HEK293T (cell line): ENCODE measurements at regions not wholly inside any gene's neighbourhood (a gene's known extent, or its start where the extent isn't known, plus 50 kb on each side); places are given as distances from the start of the nearest gene placed in this dataset.

Source experiments
- CTCF ChIA-PET: fragments of 350-600 bp; formaldehyde crosslinking; extraction: SDS; loops from one replicate; lab custom pipeline; 2021; ENCODE audit warnings: antibody characterized with exemption, inconsistent platforms; lab: Yijun Ruan, JAX
- POLR2A ChIA-PET: fragments of 350-600 bp; formaldehyde crosslinking; extraction: SDS; loops from one replicate; lab custom pipeline; 2020; ENCODE audit warnings: antibody characterized with exemption, inconsistent platforms; lab: Yijun Ruan, JAX
- DNase-seq: peaks from one replicate; pipeline ENCODE4 v3.0.0; 2012; ENCODE audit warnings: mixed read lengths; ENCODE audit errors: extremely low spot score
- ARNT ChIP-seq: fragments of 450-650 bp; IDR thresholded peaks from 2 replicates; pipeline ENCODE4 v1.6.1; 2017; ENCODE audit warnings: mild to moderate bottlenecking
- BHLHE40 ChIP-seq: fragments of 450-650 bp; IDR thresholded peaks from 2 replicates; pipeline ENCODE4 v1.6.1; 2016; ENCODE audit warnings: mild to moderate bottlenecking, moderate library complexity, borderline replicate concordance
- CTBP1 ChIP-seq: fragments of 450-650 bp; IDR thresholded peaks from 2 replicates; pipeline ENCODE4 v1.6.1; 2016; ENCODE audit warnings: borderline replicate concordance
- ELF4 ChIP-seq: fragments of 450-650 bp; IDR thresholded peaks from 2 replicates; pipeline ENCODE4 v1.6.1; 2017; ENCODE audit warnings: antibody characterized with exemption
- FOXA1 ChIP-seq: fragments of 450-650 bp; IDR thresholded peaks from 2 replicates; pipeline ENCODE4 v1.6.1; 2016; ENCODE audit warnings: mild to moderate bottlenecking
- FOXK2 ChIP-seq: fragments of 450-650 bp; IDR thresholded peaks from 2 replicates; pipeline ENCODE4 v1.6.1; 2016; ENCODE audit warnings: mild to moderate bottlenecking
- FOXM1 ChIP-seq: fragments of 450-650 bp; IDR thresholded peaks from 2 replicates; pipeline ENCODE4 v1.6.1; 2017; ENCODE audit warnings: mild to moderate bottlenecking, borderline replicate concordance
- HDGF ChIP-seq: fragments of 450-650 bp; IDR thresholded peaks from 2 replicates; pipeline ENCODE4 v1.6.1; 2017; ENCODE audit warnings: antibody characterized with exemption, borderline replicate concordance
- L3MBTL2 ChIP-seq: fragments of 450-650 bp; conservative IDR thresholded peaks from 2 replicates; pipeline ENCODE4 v1.6.1; 2016; ENCODE audit warnings: mild to moderate bottlenecking
- LEF1 ChIP-seq: fragments of 450-650 bp; IDR thresholded peaks from 2 replicates; pipeline ENCODE4 v1.6.1; 2017; ENCODE audit warnings: mild to moderate bottlenecking, borderline replicate concordance
- NFRKB ChIP-seq: fragments of 450-650 bp; IDR thresholded peaks from 2 replicates; pipeline ENCODE4 v1.6.1; 2016; ENCODE audit warnings: mild to moderate bottlenecking, moderate library complexity
- PKNOX1 ChIP-seq: fragments of 450-650 bp; IDR thresholded peaks from 2 replicates; pipeline ENCODE4 v1.6.1; 2016
- SP1 ChIP-seq: fragments of 450-650 bp; IDR thresholded peaks from 2 replicates; pipeline ENCODE4 v1.6.1; 2017
- SUZ12 ChIP-seq: fragments of 450-650 bp; IDR thresholded peaks from 2 replicates; pipeline ENCODE4 v1.6.1; 2016; ENCODE audit warnings: mild to moderate bottlenecking
- TARDBP ChIP-seq: fragments of 450-650 bp; IDR thresholded peaks from 2 replicates; pipeline ENCODE4 v1.6.1; 2016
- ZNF384 ChIP-seq: fragments of 450-650 bp; IDR thresholded peaks from 2 replicates; pipeline ENCODE4 v1.6.1; 2016

GRCh38 chr1:194503209-194503608 is 1316.8 kb upstream of the B3GALT2 start:
- TF ChIP-seq ARNT (no peak), SUZ12 (no peak), FOXK2 (no peak), L3MBTL2 (no peak), ZNF384 (no peak), FOXM1 (no peak), BHLHE40 (no peak), HDGF (no peak), ELF4 (no peak), NFRKB (no peak), PKNOX1 (no peak), CTBP1 (no peak), SP1 (no peak), TARDBP (no peak)
- no peak for DNase-seq
- ChIA-PET POLR2A (no interaction called here), CTCF (no interaction called here)

- POLR2A ChIA-PET: no interaction called here
- no peak for TF ChIP-seq LEF1
- TF ChIP-seq ARNT: no peak
- no peak for DNase-seq
- CTCF ChIA-PET: no interaction called here
These were observed 1309.0 kb upstream of the B3GALT2 start for GRCh38 chr1:194495434-194495833.

- ChIA-PET CTCF (no interaction called here), POLR2A (no interaction called here)
- no peak for DNase-seq
- no peak for TF ChIP-seq ARNT
- TF ChIP-seq FOXK2: no peak
- no peak for TF ChIP-seq PKNOX1
- TF ChIP-seq L3MBTL2: no peak
- no peak for TF ChIP-seq ZNF384
- TF ChIP-seq NFRKB: no peak
- no peak for TF ChIP-seq HDGF
- no peak for TF ChIP-seq LEF1
- no peak for TF ChIP-seq FOXA1
- no peak for TF ChIP-seq BHLHE40
- TF ChIP-seq TARDBP: no peak
- TF ChIP-seq ELF4: no peak
- no peak for TF ChIP-seq SP1
These were observed 1300.8 kb upstream of the B3GALT2 start for GRCh38 chr1:194487172-194487571.

- no peak for DNase-seq
- ChIA-PET CTCF (no interaction called here), POLR2A (no interaction called here)
- TF ChIP-seq SUZ12: no peak
- TF ChIP-seq FOXK2: no peak
- no peak for TF ChIP-seq HDGF
- TF ChIP-seq ARNT: no peak
- no peak for TF ChIP-seq LEF1
- no peak for TF ChIP-seq ELF4
- TF ChIP-seq L3MBTL2: no peak
- TF ChIP-seq ZNF384: no peak
- TF ChIP-seq NFRKB: no peak
- no peak for TF ChIP-seq FOXA1
- TF ChIP-seq BHLHE40: no peak
- no peak for TF ChIP-seq SP1
- TF ChIP-seq TARDBP: no peak
- TF ChIP-seq FOXM1: no peak
- no peak for TF ChIP-seq CTBP1
- no peak for TF ChIP-seq PKNOX1
These were observed 1299.0 kb upstream of the B3GALT2 start for GRCh38 chr1:194485432-194485831.

GRCh38 chr1:194478731-194479130 is 1292.3 kb upstream of the B3GALT2 start:
- ChIA-PET CTCF (no interaction called here), POLR2A (no interaction called here)
- TF ChIP-seq SP1: no peak
- no peak for TF ChIP-seq ELF4
- no peak for TF ChIP-seq SUZ12
- no peak for TF ChIP-seq BHLHE40
- no peak for TF ChIP-seq FOXA1
- no peak for TF ChIP-seq PKNOX1
- no peak for TF ChIP-seq NFRKB
- no peak for TF ChIP-seq CTBP1
- no peak for TF ChIP-seq ARNT
- DNase-seq: no peak

GRCh38 chr1:194477908-194478307 is 1291.5 kb upstream of the B3GALT2 start:
- DNase-seq: no peak
- TF ChIP-seq L3MBTL2 (no peak), SP1 (no peak), LEF1 (no peak), CTBP1 (no peak), FOXM1 (no peak), FOXA1 (no peak), BHLHE40 (no peak), ELF4 (no peak), FOXK2 (no peak), HDGF (no peak), TARDBP (no peak), ZNF384 (no peak), NFRKB (no peak), PKNOX1 (no peak), ARNT (no peak), SUZ12 (no peak)
- CTCF ChIA-PET: no interaction called here
- POLR2A ChIA-PET: no interaction called here
